GM12874 (cell line): ENCODE measurements at regions not wholly inside any gene's neighbourhood (a gene's known extent, or its start where the extent isn't known, plus 50 kb on each side); places are given as distances from the start of the nearest gene placed in this dataset.

Experiments
- CTCF ChIP-seq: IDR thresholded peaks from 2 replicates; pipeline ENCODE4 v1.5.1; 2011; ENCODE audit warnings: low read depth, mild to moderate bottlenecking, control low read depth, low read length, moderate library complexity; ENCODE audit not compliant: insufficient read depth

- no peak for TF ChIP-seq CTCF
Observed at GRCh38 chr2:58527647-58528046, 286.5 kb upstream of the FANCL start.

GRCh38 chr2:58521803-58522554, 280.9 kb upstream of the FANCL start:
- no peak for TF ChIP-seq CTCF

- TF ChIP-seq CTCF: no peak
Observed at GRCh38 chr2:58520903-58521302, 279.8 kb upstream of the FANCL start.

GRCh38 chr2:58517881-58518280, 276.8 kb upstream of the FANCL start:
- TF ChIP-seq CTCF: no peak

- no peak for TF ChIP-seq CTCF
Observed at GRCh38 chr2:58516695-58517094, 275.6 kb upstream of the FANCL start.

- TF ChIP-seq CTCF: no peak
Observed at GRCh38 chr2:58515827-58516573, 274.9 kb upstream of the FANCL start.

- no peak for TF ChIP-seq CTCF
Observed at GRCh38 chr2:58514252-58514651, 273.1 kb upstream of the FANCL start.
